A673 (cell line): ENCODE measurements at regions not wholly inside any gene's neighbourhood (a gene's known extent, or its start where the extent isn't known, plus 50 kb on each side); places are given as distances from the start of the nearest gene placed in this dataset.

ENCODE experiments used
- EZH2 ChIP-seq: fragments of 200-600 bp; sonication (generic); IDR thresholded peaks from 2 replicates; pipeline ENCODE4 v1.6.1; 2017; ENCODE audit warnings: borderline replicate concordance, low read depth, mild to moderate bottlenecking, mixed read lengths, antibody characterized with exemption, low read length; ENCODE audit not compliant: poor library complexity, severe bottlenecking
- TF ChIP-seq, protein P1 (sequence below): fragments of 300-800, 200-600 bp; sonication (generic); conservative IDR thresholded peaks from 2 replicates; pipeline ENCODE4 v1.5.1; 2017; ENCODE audit warnings: low read depth, mild to moderate bottlenecking, antibody characterized with exemption, low read length, moderate library complexity, mixed read lengths

DNA sequence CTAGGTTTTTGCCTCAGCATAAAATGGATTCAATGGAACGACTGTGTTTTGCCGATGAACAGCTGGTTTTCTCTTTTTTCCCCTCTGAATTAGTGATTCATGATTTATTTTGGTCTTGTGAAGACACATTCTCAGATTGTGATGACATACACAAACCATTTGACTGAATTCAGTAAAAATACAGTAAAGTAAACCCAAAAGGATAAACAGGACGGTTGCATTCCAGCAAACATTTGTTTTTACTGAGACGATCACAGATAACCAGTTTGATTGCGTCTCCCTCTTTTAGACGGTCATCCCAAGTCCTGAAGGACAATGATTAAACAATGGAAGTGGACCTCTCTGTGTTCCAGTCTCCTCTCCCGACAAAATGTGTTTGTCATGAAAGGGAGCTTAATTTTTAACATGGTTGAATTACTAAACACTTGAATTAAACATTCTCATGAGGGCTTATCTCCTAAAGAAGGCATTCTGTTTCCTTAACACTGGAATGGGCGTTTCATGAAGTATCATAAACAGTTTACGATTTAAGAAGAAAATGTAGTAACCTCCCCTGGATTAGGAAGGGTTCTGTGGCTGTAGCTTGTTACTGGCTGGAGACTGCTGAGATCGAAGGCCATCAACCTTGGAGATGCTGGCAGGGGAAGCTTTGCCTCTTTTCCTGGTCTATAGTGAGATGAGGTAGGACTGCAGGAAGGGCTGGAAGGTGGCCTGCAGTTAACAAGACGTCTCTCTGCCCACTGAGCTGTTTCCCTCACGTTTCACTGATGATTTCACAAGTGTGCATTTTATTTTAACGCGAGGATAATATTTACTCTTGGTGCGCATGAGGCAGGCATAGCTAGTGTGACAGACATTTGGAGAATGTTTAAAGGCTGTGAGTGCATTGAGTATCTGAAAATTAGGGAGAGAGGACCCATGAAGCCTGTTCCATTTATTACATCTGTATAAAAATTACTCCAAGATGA lies 457.9 kb downstream of the FGF9 start:
- TF ChIP-seq, protein P1, sequence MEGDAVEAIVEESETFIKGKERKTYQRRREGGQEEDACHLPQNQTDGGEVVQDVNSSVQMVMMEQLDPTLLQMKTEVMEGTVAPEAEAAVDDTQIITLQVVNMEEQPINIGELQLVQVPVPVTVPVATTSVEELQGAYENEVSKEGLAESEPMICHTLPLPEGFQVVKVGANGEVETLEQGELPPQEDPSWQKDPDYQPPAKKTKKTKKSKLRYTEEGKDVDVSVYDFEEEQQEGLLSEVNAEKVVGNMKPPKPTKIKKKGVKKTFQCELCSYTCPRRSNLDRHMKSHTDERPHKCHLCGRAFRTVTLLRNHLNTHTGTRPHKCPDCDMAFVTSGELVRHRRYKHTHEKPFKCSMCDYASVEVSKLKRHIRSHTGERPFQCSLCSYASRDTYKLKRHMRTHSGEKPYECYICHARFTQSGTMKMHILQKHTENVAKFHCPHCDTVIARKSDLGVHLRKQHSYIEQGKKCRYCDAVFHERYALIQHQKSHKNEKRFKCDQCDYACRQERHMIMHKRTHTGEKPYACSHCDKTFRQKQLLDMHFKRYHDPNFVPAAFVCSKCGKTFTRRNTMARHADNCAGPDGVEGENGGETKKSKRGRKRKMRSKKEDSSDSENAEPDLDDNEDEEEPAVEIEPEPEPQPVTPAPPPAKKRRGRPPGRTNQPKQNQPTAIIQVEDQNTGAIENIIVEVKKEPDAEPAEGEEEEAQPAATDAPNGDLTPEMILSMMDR = no peak
- TF ChIP-seq EZH2 = no peak
